Neutrophil (primary cell): ENCODE measurements at regions not wholly inside any gene's neighbourhood (a gene's known extent, or its start where the extent isn't known, plus 50 kb on each side); places are given as distances from the start of the nearest gene placed in this dataset.
A peak's percentile ranks its signal among the peaks of the same experiment; 100 is the strongest.

Experiments used
- H3K27ac ChIP-seq: fragments of 200-600 bp; sonication (generic); 2 replicates; pipeline ENCODE4 v1.5.1; 2016; ENCODE audit warnings: mild to moderate bottlenecking, moderate library complexity
- H3K27me3 ChIP-seq: fragments of 200-600 bp; sonication (generic); 2 replicates; pipeline ENCODE4 v1.6.0; 2016; ENCODE audit warnings: mild to moderate bottlenecking
- H3K36me3 ChIP-seq: fragments of 200-600 bp; sonication (generic); 2 replicates; pipeline ENCODE4 v1.5.1; 2017
- H3K4me1 ChIP-seq, 2 experiments: fragments of 200-600 bp in 1 of 2; sonication (generic) in 1 of 2; 1 replicate in 1 of 2; 2 replicates in 1 of 2; pipeline versions ENCODE4 v1.5.1 to v1.6.1; 2013 to 2016; ENCODE audit warnings: low read depth in 1 of 2, low read length in 1 of 2, mild to moderate bottlenecking in 1 of 2, moderate library complexity in 1 of 2; ENCODE audit not compliant: control insufficient read depth in 1 of 2, insufficient read depth in 1 of 2
- H3K4me3 ChIP-seq, 2 experiments: fragments of 200-600 bp in 1 of 2; sonication (generic) in 1 of 2; 1 replicate in 1 of 2; 2 replicates in 1 of 2; pipeline ENCODE4 v1.5.1; 2013 to 2016; ENCODE audit warnings: low read depth in 1 of 2, low read length in 1 of 2, mild to moderate bottlenecking in 1 of 2, moderate library complexity in 1 of 2
- H3K9me3 ChIP-seq: fragments of 200-600 bp; sonication (generic); 2 replicates; pipeline ENCODE4 v1.5.1; 2016
- TF ChIP-seq, protein P1 (sequence below): fragments of 200-600 bp; sonication (generic); IDR thresholded peaks from 2 replicates; pipeline ENCODE4 v1.5.1; 2016; ENCODE audit warnings: antibody characterized with exemption

DNA sequence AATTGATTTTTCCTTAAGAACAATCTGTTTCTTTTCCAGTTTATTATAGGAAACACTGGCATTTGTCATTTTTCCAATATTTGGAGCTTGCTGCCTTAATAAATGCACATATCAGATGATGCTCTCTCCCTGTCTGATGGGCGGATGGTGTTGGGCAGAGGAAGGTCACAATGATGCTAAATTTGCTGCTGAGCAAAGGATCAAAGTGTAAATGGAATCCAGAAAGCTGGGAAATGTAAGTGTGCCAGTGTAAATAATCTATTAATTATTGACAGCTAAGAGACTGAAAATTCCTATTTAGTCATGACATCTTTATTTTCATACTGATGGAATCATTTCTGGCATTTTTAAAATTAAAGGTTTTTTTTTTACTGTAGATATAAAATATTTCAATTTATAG is 243.2 kb downstream of the PTBP2 start:
- Histone ChIP-seq H3K4me1 (no peaks in the 10 kb centered on the region), H3K36me3 (no peaks in the 10 kb centered on the region), H3K4me3 (no peak overlapping the region), H3K27ac (no peak overlapping the region), H3K9me3 (no peaks in the 10 kb centered on the region), H3K27me3 (peaks cover 9% of the 10 kb centered on the region)
- TF ChIP-seq, protein P1, sequence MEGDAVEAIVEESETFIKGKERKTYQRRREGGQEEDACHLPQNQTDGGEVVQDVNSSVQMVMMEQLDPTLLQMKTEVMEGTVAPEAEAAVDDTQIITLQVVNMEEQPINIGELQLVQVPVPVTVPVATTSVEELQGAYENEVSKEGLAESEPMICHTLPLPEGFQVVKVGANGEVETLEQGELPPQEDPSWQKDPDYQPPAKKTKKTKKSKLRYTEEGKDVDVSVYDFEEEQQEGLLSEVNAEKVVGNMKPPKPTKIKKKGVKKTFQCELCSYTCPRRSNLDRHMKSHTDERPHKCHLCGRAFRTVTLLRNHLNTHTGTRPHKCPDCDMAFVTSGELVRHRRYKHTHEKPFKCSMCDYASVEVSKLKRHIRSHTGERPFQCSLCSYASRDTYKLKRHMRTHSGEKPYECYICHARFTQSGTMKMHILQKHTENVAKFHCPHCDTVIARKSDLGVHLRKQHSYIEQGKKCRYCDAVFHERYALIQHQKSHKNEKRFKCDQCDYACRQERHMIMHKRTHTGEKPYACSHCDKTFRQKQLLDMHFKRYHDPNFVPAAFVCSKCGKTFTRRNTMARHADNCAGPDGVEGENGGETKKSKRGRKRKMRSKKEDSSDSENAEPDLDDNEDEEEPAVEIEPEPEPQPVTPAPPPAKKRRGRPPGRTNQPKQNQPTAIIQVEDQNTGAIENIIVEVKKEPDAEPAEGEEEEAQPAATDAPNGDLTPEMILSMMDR: no peak

DNA sequence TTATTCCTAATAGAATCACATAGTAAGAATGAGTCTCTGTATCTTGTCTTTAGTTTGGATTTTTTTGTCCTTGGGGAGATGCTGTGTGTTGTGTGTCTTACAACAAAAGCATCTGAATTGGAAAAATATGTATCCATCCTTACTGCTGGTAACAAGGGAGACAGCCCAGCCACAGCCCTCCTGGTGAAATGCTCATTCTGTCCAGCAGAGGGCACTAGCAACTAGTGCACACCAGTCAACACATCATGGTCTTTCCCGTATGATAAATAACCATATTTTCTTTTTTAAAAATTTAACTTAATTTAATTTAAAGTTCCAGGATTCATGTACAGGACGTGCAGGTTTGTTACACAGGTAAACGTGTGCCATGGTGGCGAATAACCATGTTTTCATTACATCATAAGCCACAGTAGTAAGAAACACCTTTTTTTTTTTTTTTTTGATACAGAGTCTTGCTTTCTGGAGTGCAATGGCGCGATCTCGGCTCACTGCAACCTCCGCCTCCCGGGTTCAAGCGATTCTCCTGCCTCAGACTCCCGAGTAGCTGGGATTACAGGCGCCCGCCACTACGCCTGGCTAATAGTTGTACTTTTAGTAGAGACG is 245.1 kb downstream of the PTBP2 start:
- Histone ChIP-seq H3K9me3 (no peaks in the 10 kb centered on the region), H3K27me3 (peaks cover 19% of the 10 kb centered on the region), H3K4me1 (no peaks in the 10 kb centered on the region), H3K4me3 (no peak overlapping the region), H3K27ac (no peak overlapping the region), H3K36me3 (no peaks in the 10 kb centered on the region)
- TF ChIP-seq, protein P1: peak; percentile 85

DNA sequence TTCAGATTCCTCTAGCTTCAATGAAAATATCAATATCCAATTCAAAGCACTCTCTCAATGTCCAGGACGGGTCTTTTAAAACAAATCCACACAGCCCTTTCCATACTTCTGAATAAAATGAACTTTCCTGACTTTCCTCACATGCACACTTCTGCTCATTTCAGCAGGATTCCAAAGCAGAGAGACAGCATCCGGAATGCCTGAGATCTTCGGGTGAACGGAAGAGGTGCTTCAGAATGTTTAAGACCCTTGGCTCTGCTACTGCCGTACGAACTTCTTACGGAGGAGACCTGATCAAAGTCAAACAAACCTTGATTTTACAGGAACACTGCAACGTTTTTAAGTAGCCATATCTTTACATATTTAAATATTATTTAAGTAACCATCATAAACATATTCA is 245.7 kb downstream of the PTBP2 start:
- TF ChIP-seq, protein P1: no peak
- Histone ChIP-seq H3K4me3 (no peak overlapping the region), H3K27ac (no peak overlapping the region)

DNA sequence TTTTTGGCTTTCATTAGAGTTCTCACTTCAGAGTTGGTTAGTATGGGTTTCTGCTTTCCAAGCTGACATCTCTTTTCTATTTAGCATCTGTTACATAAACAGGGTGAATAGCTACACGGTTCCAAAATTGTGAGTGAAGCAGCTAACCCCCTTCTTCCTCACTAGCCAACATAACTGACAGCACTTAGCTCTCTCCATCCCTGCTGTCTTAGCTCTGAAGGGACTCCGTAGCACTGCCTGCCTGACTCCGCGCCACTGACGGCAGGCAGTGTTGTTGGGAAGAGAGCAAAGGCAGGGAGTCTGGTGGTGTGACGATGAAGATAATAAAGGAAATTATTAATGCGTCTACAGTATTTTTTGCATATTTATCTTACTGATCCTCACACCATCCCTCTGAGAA is 247.0 kb downstream of the PTBP2 start:
- peaks cover 19% of the 10 kb centered on the region for H3K27me3 ChIP-seq
- H3K27ac ChIP-seq: no peak overlapping the region
- no peaks in the 10 kb centered on the region for H3K36me3 ChIP-seq
- H3K4me3 ChIP-seq: no peak overlapping the region
- no peaks in the 10 kb centered on the region for H3K4me1 ChIP-seq
- H3K9me3 ChIP-seq: no peaks in the 10 kb centered on the region
- TF ChIP-seq, protein P1: no peak

More for the DNA sequence above, 245.7 kb downstream of the PTBP2 start:
- Histone ChIP-seq H3K9me3 (no peaks in the 10 kb centered on the region), H3K27me3 (peaks cover 19% of the 10 kb centered on the region), H3K36me3 (no peaks in the 10 kb centered on the region), H3K4me1 (no peaks in the 10 kb centered on the region)

DNA sequence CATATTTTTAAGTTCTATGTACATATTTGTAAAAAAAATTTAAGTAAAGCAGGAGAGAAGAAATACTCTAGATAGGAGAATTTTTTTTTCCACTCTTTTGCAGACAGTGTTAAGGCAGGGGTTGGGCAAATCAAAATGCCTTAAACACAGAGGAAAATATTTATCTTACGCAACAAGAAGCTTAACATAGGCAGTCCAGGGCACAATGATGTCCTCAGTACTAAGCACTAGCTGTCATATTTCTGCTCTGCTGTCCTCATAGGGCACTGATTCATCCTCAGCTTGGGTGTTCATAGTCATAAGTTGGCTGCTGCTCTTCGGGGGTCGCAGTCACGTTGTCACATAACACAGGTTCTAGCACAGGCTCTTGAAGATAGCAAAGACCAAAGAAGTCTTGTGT is 247.4 kb downstream of the PTBP2 start:
- Histone ChIP-seq H3K27ac (no peak overlapping the region), H3K4me3 (no peak overlapping the region), H3K9me3 (no peaks in the 10 kb centered on the region), H3K4me1 (no peaks in the 10 kb centered on the region), H3K36me3 (no peaks in the 10 kb centered on the region), H3K27me3 (peaks cover 19% of the 10 kb centered on the region)
- TF ChIP-seq, protein P1: no peak
